ENCODE measurements at regions not wholly inside any gene's neighbourhood (a gene's known extent, or its start where the extent isn't known, plus 50 kb on each side); places are given as distances from the start of the nearest gene placed in this dataset.

DNA sequence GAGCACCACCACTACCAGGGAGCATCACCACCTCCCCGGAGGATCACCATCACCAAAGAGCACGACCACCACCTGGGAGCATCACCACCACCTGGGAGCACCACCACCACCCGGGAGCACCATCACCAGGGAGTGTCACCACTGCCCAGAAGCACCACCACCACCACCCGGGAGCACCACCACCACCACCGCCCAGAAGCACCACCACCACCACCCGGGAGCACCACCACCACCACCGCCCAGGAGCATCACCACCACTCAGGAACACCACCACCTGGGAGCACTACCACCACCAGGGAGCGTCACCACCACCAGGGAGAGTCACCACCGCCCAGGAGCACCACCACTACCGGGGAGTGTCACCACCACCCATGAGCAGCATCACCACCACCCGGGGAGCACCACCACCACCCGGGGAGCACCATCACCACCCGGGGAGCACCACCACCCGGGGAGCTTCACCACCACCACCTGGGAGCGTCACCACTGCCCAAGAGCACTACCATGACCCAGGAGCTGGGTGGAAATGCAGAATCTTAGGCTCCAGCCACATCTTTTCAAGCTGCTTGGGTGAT is 237.3 kb downstream of the SOD2 start:
- TF ChIP-seq EZH2 (IDR thresholded peaks at IDR 0.05; ENCODE audit: borderline replicate concordance): no peak
- TF ChIP-seq, protein P1, sequence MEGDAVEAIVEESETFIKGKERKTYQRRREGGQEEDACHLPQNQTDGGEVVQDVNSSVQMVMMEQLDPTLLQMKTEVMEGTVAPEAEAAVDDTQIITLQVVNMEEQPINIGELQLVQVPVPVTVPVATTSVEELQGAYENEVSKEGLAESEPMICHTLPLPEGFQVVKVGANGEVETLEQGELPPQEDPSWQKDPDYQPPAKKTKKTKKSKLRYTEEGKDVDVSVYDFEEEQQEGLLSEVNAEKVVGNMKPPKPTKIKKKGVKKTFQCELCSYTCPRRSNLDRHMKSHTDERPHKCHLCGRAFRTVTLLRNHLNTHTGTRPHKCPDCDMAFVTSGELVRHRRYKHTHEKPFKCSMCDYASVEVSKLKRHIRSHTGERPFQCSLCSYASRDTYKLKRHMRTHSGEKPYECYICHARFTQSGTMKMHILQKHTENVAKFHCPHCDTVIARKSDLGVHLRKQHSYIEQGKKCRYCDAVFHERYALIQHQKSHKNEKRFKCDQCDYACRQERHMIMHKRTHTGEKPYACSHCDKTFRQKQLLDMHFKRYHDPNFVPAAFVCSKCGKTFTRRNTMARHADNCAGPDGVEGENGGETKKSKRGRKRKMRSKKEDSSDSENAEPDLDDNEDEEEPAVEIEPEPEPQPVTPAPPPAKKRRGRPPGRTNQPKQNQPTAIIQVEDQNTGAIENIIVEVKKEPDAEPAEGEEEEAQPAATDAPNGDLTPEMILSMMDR (IDR thresholded peaks at IDR 0.05; ENCODE audit: poor library complexity): no peak
- no peak for TF ChIP-seq EZH2phosphoT487 (IDR thresholded peaks at IDR 0.05; ENCODE audit: low read depth, severe bottlenecking, unreplicated experiment)

Measured in hepatocyte (in vitro differentiated cells).